Omental fat pad (tissue), 3 donors: ENCODE measurements at regions not wholly inside any gene's neighbourhood (a gene's known extent, or its start where the extent isn't known, plus 50 kb on each side); places are given as distances from the start of the nearest gene placed in this dataset.
"Not testable (repeated sequence)": the region's sequence is repeated elsewhere in the genome, so short reads cannot be mapped to it uniquely, and the experiment has no call there.

Source experiments
- ATAC-seq: fragments of 150-250 bp; one replicate; pipeline ENCODE4 v1.9.1; 2016; ENCODE audit warnings: mild to moderate bottlenecking, moderate library complexity; ENCODE audit not compliant: low FRiP score
- DNase-seq: peaks from one replicate; pipeline ENCODE4 v3.0.0-alpha.2; 2019; ENCODE audit warnings: low spot score
- CTCF ChIP-seq, 3 donors: fragments of 450-650 bp; IDR thresholded peaks; one replicate each; pipeline ENCODE4 v1.5.1; 2016 to 2017; ENCODE audit warnings: antibody characterized with exemption in 3 of 3, mild to moderate bottlenecking in 3 of 3, moderate library complexity in 2 of 3

- ATAC-seq (no peak), DNase-seq (no peak)
- TF ChIP-seq CTCF (IDR thresholded peaks at IDR 0.05) = no peak
Observed at GRCh38 chr5:153939101-153939500, 99.6 kb downstream of the FAM114A2 start.

GRCh38 chr5:153938191-153938842, 100.4 kb downstream of the FAM114A2 start:
- DNase-seq = no peak
- TF ChIP-seq CTCF (IDR thresholded peaks at IDR 0.05) = no peak
- ATAC-seq = no peak

GRCh38 chr5:153937661-153938060, 101.0 kb downstream of the FAM114A2 start:
- TF ChIP-seq CTCF (IDR thresholded peaks at IDR 0.05) = no peak
- ATAC-seq (no peak), DNase-seq (no peak)

GRCh38 chr5:153935151-153935550, 103.6 kb downstream of the FAM114A2 start:
- ATAC-seq, DNase-seq: not testable (repeated sequence)

GRCh38 chr5:153926201-153926600, 112.5 kb downstream of the FAM114A2 start:
- TF ChIP-seq CTCF (IDR thresholded peaks at IDR 0.05) = no peak
- DNase-seq = no peak
- no peak for ATAC-seq

GRCh38 chr5:153919161-153919560, 119.5 kb downstream of the FAM114A2 start:
- TF ChIP-seq CTCF (IDR thresholded peaks at IDR 0.05) = no peak
- no peak for ATAC-seq
- DNase-seq = no peak

- no peak for ATAC-seq
- TF ChIP-seq CTCF (IDR thresholded peaks at IDR 0.05) = no peak
- no peak for DNase-seq
Observed at GRCh38 chr5:153907170-153907775, 131.4 kb downstream of the FAM114A2 start.
